GM23248 (cell line): ENCODE measurements at regions not wholly inside any gene's neighbourhood (a gene's known extent, or its start where the extent isn't known, plus 50 kb on each side); places are given as distances from the start of the nearest gene placed in this dataset.

Experiments used
- EZH2 ChIP-seq: fragments of 200-600 bp; sonication (generic); IDR thresholded peaks from 2 replicates; pipeline ENCODE4 v1.6.1; 2018; ENCODE audit warnings: antibody characterized with exemption, mild to moderate bottlenecking; ENCODE audit not compliant: insufficient read depth, poor library complexity, severe bottlenecking
- EZH2phosphoT487 ChIP-seq: fragments of 200-600 bp; sonication (generic); IDR thresholded peaks from 2 replicates; pipeline ENCODE4 v1.6.1; 2018; ENCODE audit warnings: antibody characterized with exemption, moderate library complexity, mild to moderate bottlenecking, low read depth; ENCODE audit not compliant: insufficient read depth

GRCh38 chr3:159669766-159670165 is 318.9 kb upstream of the IL12A start:
- no peak for TF ChIP-seq EZH2phosphoT487
- TF ChIP-seq EZH2, result no peak
